HepG2 (cell line): ENCODE measurements at regions not wholly inside any gene's neighbourhood (a gene's known extent, or its start where the extent isn't known, plus 50 kb on each side); places are given as distances from the start of the nearest gene placed in this dataset.

Experiments used
- ATF3 ChIP-seq: sonication (generic); formaldehyde crosslinking; IDR thresholded peaks from 2 replicates; pipeline ENCODE4 v1.4.0; 2020; ENCODE audit warnings: missing genetic modification reagents
- CBX5 ChIP-seq: sonication (generic); formaldehyde crosslinking; IDR thresholded peaks from 2 replicates; pipeline ENCODE4 v1.4.0; 2020; ENCODE audit warnings: missing genetic modification reagents, borderline replicate concordance
- CEBPB ChIP-seq: IDR thresholded peaks from 2 replicates; pipeline ENCODE4 v1.6.1; 2011; ENCODE audit warnings: low read depth, low read length, improper control_type of control experiment, borderline replicate concordance
- CREM ChIP-seq, 2 experiments: sonication (generic) in 1 of 2; formaldehyde crosslinking in 1 of 2; IDR thresholded peaks; 2 replicates each; pipeline versions ENCODE4 v1.4.0 to v1.6.1; 2016 to 2020; ENCODE audit warnings: antibody characterized with exemption in 1 of 2, mild to moderate bottlenecking in 1 of 2, missing genetic modification reagents in 1 of 2
- CTCF ChIP-seq: sonication (generic); formaldehyde crosslinking; IDR thresholded peaks from 2 replicates; pipeline ENCODE4 v1.5.0; 2020; ENCODE audit warnings: mild to moderate bottlenecking, missing genetic modification reagents, moderate library complexity

- TF ChIP-seq CREM (IDR thresholded peaks at IDR 0.05), result no peak
- no peak for TF ChIP-seq CREM (CRISPR knock-in tag; IDR thresholded peaks at IDR 0.05)
- no peak for TF ChIP-seq CTCF (CRISPR knock-in tag)
- TF ChIP-seq ATF3, result no peak
- no peak for TF ChIP-seq CBX5 (CRISPR knock-in tag)
- no peak for TF ChIP-seq CEBPB
Measured at GRCh38 chr15:25239471-25240345, 199.1 kb downstream of the UBE3A start.
